ENCODE measurements at regions not wholly inside any gene's neighbourhood (a gene's known extent, or its start where the extent isn't known, plus 50 kb on each side); places are given as distances from the start of the nearest gene placed in this dataset.

GRCh38 chr6:81475646-81476045 is 276.8 kb downstream of the TENT5A start:
- no peaks in the 10 kb centered on the region for H3K36me3 ChIP-seq (ENCODE audit: control insufficient read depth in 2 of 2, insufficient read depth in 1 of 2, low read length in 2 of 2)
- H3K27ac ChIP-seq (ENCODE audit: extremely low read depth, low read depth, low read length), result no peak overlapping the region
- H3K4me3 ChIP-seq (ENCODE audit: low read depth, low read length), result no peak overlapping the region
- ChIA-PET CTCF (no interaction called here), POLR2A (no interaction called here)
- no peak for TF ChIP-seq KLF17 (tag by site-specific recombination; IDR thresholded peaks at IDR 0.05)
- no peak for TF ChIP-seq SETDB1 (IDR thresholded peaks at IDR 0.05; ENCODE audit: insufficient read length, low read length)
- H3K4me1 ChIP-seq (ENCODE audit: control insufficient read depth, insufficient read depth, low read length), result no peaks in the 10 kb centered on the region
- H3K9me3 ChIP-seq (ENCODE audit: control insufficient read depth, insufficient read depth, low read depth, low read length), result no peaks in the 10 kb centered on the region

- ChIA-PET CTCF (interaction anchor here (0.6 to 2.0 kb wide), 9 partner anchors 9 to 305 kb away, joined by 3 to 7 read pairs (median 3); no protein-coding TSS in a partner anchor), POLR2A (interaction anchor here (1.3 kb wide), 1 partner anchor 288 kb away, joined by 3 read pairs; no protein-coding TSS in a partner anchor)
- no peak overlapping the region for H3K27ac ChIP-seq (ENCODE audit: extremely low read depth, low read depth, low read length)
Observed at GRCh38 chr6:81465859-81466258, 286.6 kb downstream of the TENT5A start.

GRCh38 chr6:81456416-81456815 is 296.1 kb downstream of the TENT5A start:
- TF ChIP-seq FEZF1 (tag by site-specific recombination; IDR thresholded peaks at IDR 0.05), result no peak
- no peak for TF ChIP-seq ZNF645 (tag by site-specific recombination; IDR thresholded peaks at IDR 0.05)
- TF ChIP-seq ZNF2 (tag by site-specific recombination; IDR thresholded peaks at IDR 0.05), result no peak
- no peak for TF ChIP-seq ZNF18 (tag by site-specific recombination; IDR thresholded peaks at IDR 0.05)
- H3K9me3 ChIP-seq (ENCODE audit: control insufficient read depth, insufficient read depth, low read depth, low read length), result no peaks in the 10 kb centered on the region; the same call in 1 of the 2 replicates
- no peak overlapping the region for H3K27ac ChIP-seq (ENCODE audit: extremely low read depth, low read depth, low read length)
- no peaks in the 10 kb centered on the region for H3K36me3 ChIP-seq (ENCODE audit: control insufficient read depth in 2 of 2, insufficient read depth in 1 of 2, low read length in 2 of 2)
- CTCF ChIA-PET, result interaction anchor here (0.6 to 1.1 kb wide), 2 partner anchors 9 to 587 kb away, joined by 3 to 7 read pairs; no protein-coding TSS in a partner anchor
- H3K4me1 ChIP-seq (ENCODE audit: control insufficient read depth, insufficient read depth, low read length), result no peaks in the 10 kb centered on the region
- no peak overlapping the region for H3K4me3 ChIP-seq (ENCODE audit: low read depth, low read length)
- POLR2A ChIA-PET, result interaction anchor here (1.4 kb wide), 1 partner anchor 296 kb away, joined by 3 read pairs; the partner anchor contains the start of gene TENT5A

More at GRCh38 chr6:81465859-81466258, 286.6 kb downstream of the TENT5A start:
- Histone ChIP-seq H3K4me3 (ENCODE audit: low read depth, low read length) (no peak overlapping the region), H3K9me3 (ENCODE audit: control insufficient read depth, insufficient read depth, low read depth, low read length) (no peaks in the 10 kb centered on the region), H3K4me1 (ENCODE audit: control insufficient read depth, insufficient read depth, low read length) (no peaks in the 10 kb centered on the region), H3K36me3 (ENCODE audit: control insufficient read depth in 2 of 2, insufficient read depth in 1 of 2, low read length in 2 of 2) (no peaks in the 10 kb centered on the region)
- 0 out of 2 replicates have a peak, but pooled peaks have one; percentile 13 for TF ChIP-seq ZNF654 (tag by site-specific recombination; IDR thresholded peaks at IDR 0.05; ENCODE audit: low read depth)
- no peak for TF ChIP-seq ZNF785 (tag by site-specific recombination; IDR thresholded peaks at IDR 0.05)
- TF ChIP-seq INSM2 (tag by site-specific recombination; IDR thresholded peaks at IDR 0.05), result no peak
- TF ChIP-seq EGR2 (tag by site-specific recombination; IDR thresholded peaks at IDR 0.05; ENCODE audit: low read depth), result no peak

GRCh38 chr6:81455641-81456040 is 296.8 kb downstream of the TENT5A start:
- H3K9me3 ChIP-seq (ENCODE audit: control insufficient read depth, insufficient read depth, low read depth, low read length), result no peaks in the 10 kb centered on the region; the same call in 1 of the 2 replicates
- POLR2A ChIA-PET, result interaction anchor here (1.4 kb wide), 1 partner anchor 297 kb away, joined by 3 read pairs; the partner anchor contains the start of gene TENT5A
- CTCF ChIA-PET, result interaction anchor here (0.6 to 1.3 kb wide), 3 partner anchors 10 to 796 kb away, joined by 4 to 5 read pairs (median 5); no protein-coding TSS in a partner anchor
- H3K4me1 ChIP-seq (ENCODE audit: control insufficient read depth, insufficient read depth, low read length), result no peaks in the 10 kb centered on the region
- H3K27ac ChIP-seq (ENCODE audit: extremely low read depth, low read depth, low read length), result no peak overlapping the region
- no peak overlapping the region for H3K4me3 ChIP-seq (ENCODE audit: low read depth, low read length)
- H3K36me3 ChIP-seq (ENCODE audit: control insufficient read depth in 2 of 2, insufficient read depth in 1 of 2, low read length in 2 of 2), result no peaks in the 10 kb centered on the region
- TF ChIP-seq ELK4 (IDR thresholded peaks at IDR 0.05; ENCODE audit: borderline replicate concordance, low read depth, low read length), result no peak
- no peak for TF ChIP-seq SP2 (tag by site-specific recombination; IDR thresholded peaks at IDR 0.05)
- TF ChIP-seq ZNF843 (tag by site-specific recombination; IDR thresholded peaks at IDR 0.05), result no peak
- no peak for TF ChIP-seq ZNF37A (tag by site-specific recombination; IDR thresholded peaks at IDR 0.05)
- no peak for TF ChIP-seq REST (tag by site-specific recombination; IDR thresholded peaks at IDR 0.05)
